ENCODE measurements at regions not wholly inside any gene's neighbourhood (a gene's known extent, or its start where the extent isn't known, plus 50 kb on each side); places are given as distances from the start of the nearest gene placed in this dataset.

DNA sequence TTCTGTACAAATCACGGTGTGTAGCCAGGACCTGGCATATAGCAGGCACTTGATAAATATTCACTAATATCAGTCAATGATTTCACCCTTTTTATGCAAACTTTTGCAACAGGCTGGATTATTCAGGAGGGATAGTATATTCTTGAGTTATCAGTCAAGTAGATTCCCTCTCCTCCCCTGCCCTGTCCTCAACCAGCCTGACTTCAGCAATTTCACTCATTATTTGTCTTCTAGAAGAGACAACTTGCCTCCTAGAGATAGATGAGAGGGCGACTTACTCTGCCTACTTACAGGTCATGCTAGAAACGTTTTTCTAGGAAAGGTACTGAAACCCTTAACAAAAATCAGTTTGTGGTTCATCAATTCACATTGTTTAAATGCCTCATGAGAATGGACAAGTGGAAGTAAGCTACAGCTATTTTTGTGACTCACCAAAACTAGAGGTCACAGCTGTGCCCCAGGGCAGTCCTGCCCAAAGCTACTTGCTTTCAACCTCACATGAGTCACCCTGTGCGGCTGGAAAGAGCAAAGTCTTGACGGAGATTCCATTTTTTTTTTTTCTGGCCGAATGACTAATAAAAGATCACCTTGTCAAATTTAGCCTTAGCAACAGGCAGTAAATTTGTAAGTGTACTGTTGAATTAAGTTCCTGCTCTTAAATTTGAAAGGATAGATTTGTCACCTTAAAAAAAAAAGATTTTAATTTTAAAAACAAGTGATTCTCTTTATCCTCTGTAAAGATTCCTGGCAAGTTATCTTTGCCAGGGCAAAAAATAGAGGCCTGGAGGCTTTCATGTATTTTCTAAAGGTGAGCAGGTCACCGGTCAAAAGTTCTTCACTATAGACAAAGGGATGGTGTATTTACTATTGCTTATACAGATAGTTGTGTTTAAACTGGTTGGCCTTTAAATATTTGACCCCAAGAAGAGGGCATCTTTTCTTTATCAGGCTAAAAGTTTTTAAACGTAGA is 109.0 kb upstream of the SLC35G4 start (continued):
- TF ChIP-seq SOX5 (CRISPR knock-in tag; IDR thresholded peaks at IDR 0.05; ENCODE audit: borderline replicate concordance) (peak; percentile 48; the same call in 1 of the 2 replicates), ZKSCAN1 (IDR thresholded peaks at IDR 0.05; ENCODE audit: low read length) (no peak), ZNF256 (CRISPR knock-in tag; conservative IDR thresholded peaks at IDR 0.05) (no peak), CBX2 (IDR thresholded peaks at IDR 0.05; ENCODE audit: low read depth, low read length) (no peak), CBX2 (CRISPR knock-in tag; IDR thresholded peaks at IDR 0.05; ENCODE audit: low read depth) (no peak), TBX3 (IDR thresholded peaks at IDR 0.05; ENCODE audit: borderline replicate concordance) (peak; percentile 27; the same call in 1 of the 2 replicates), NFKB2 (CRISPR knock-in tag; IDR thresholded peaks at IDR 0.05; ENCODE audit: borderline replicate concordance) (no peak), NPAS2 (CRISPR knock-in tag; IDR thresholded peaks at IDR 0.05; ENCODE audit: borderline replicate concordance) (no peak), PHF5A (CRISPR knock-in tag; IDR thresholded peaks at IDR 0.05; ENCODE audit: low read depth, unreplicated experiment) (no peak), PHF21A (CRISPR knock-in tag; IDR thresholded peaks at IDR 0.05) (peak; percentile 61; the same call in 1 of the 2 replicates), AFF4 (CRISPR knock-in tag; IDR thresholded peaks at IDR 0.05) (no peak), PITX1 (CRISPR knock-in tag; IDR thresholded peaks at IDR 0.05) (no peak), TOPORS (CRISPR knock-in tag; IDR thresholded peaks at IDR 0.05) (0 out of 2 replicates have a peak, but pooled peaks have one; percentile 45), ZSCAN12 (CRISPR knock-in tag; IDR thresholded peaks at IDR 0.05) (no peak), FOXC1 (CRISPR knock-in tag; IDR thresholded peaks at IDR 0.05; ENCODE audit: borderline replicate concordance) (no peak), ZNF337 (CRISPR knock-in tag; IDR thresholded peaks at IDR 0.05; ENCODE audit: borderline replicate concordance, low read depth) (no peak), ZNF264 (CRISPR knock-in tag; IDR thresholded peaks at IDR 0.05) (0 out of 2 replicates have a peak, but pooled peaks have one; percentile 37), KDM1A (CRISPR knock-in tag; IDR thresholded peaks at IDR 0.05) (no peak), SAFB2 (CRISPR knock-in tag; IDR thresholded peaks at IDR 0.05; ENCODE audit: borderline replicate concordance, low read depth) (no peak), ZNF557 (CRISPR knock-in tag; IDR thresholded peaks at IDR 0.05) (no peak)
- TF ChIP-seq, protein P1, sequence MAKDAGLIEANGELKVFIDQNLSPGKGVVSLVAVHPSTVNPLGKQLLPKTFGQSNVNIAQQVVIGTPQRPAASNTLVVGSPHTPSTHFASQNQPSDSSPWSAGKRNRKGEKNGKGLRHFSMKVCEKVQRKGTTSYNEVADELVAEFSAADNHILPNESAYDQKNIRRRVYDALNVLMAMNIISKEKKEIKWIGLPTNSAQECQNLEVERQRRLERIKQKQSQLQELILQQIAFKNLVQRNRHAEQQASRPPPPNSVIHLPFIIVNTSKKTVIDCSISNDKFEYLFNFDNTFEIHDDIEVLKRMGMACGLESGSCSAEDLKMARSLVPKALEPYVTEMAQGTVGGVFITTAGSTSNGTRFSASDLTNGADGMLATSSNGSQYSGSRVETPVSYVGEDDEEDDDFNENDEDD (CRISPR knock-in tag; IDR thresholded peaks at IDR 0.05; ENCODE audit: borderline replicate concordance), result no peak
- TF ChIP-seq, protein P2, sequence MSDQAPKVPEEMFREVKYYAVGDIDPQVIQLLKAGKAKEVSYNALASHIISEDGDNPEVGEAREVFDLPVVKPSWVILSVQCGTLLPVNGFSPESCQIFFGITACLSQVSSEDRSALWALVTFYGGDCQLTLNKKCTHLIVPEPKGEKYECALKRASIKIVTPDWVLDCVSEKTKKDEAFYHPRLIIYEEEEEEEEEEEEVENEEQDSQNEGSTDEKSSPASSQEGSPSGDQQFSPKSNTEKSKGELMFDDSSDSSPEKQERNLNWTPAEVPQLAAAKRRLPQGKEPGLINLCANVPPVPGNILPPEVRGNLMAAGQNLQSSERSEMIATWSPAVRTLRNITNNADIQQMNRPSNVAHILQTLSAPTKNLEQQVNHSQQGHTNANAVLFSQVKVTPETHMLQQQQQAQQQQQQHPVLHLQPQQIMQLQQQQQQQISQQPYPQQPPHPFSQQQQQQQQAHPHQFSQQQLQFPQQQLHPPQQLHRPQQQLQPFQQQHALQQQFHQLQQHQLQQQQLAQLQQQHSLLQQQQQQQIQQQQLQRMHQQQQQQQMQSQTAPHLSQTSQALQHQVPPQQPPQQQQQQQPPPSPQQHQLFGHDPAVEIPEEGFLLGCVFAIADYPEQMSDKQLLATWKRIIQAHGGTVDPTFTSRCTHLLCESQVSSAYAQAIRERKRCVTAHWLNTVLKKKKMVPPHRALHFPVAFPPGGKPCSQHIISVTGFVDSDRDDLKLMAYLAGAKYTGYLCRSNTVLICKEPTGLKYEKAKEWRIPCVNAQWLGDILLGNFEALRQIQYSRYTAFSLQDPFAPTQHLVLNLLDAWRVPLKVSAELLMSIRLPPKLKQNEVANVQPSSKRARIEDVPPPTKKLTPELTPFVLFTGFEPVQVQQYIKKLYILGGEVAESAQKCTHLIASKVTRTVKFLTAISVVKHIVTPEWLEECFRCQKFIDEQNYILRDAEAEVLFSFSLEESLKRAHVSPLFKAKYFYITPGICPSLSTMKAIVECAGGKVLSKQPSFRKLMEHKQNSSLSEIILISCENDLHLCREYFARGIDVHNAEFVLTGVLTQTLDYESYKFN (CRISPR knock-in tag; conservative IDR thresholded peaks at IDR 0.05), result peak; percentile 93
